ENCODE measurements at regions not wholly inside any gene's neighbourhood (a gene's known extent, or its start where the extent isn't known, plus 50 kb on each side); places are given as distances from the start of the nearest gene placed in this dataset.

DNA sequence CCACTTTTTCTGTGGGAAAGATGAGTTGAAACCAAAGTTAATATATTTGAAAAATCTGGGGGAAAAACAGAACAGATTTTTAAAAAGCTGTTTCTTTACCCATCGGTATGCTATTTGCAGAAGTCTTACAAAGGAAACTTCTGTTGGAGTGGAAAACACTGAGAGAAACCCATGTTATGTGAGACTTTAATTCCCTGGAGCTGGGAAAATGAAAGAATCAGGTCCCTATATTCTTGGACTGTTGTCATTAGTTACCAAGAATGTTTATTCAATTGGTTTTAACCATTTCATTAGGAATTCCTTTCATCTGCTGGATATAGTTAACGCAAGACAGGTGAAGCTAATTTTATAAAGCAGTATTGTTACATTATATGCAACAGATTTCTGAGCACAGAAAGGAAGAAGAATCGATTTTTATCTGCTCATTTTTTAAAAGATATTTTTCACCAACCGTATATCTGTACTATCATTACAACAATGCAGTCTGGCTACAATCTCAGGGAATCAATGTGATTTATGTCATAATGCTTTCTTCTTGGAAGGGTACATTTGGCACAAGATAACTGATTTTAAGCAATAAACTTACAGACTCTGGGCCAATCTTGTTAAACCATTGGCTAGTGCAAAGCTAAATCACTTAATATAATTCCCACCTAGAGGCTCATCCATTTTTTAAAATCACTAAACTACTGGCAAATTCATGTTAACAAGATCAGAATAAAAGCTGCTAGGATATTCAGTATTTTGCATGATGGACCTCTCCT lies 170.0 kb downstream of the MOXD1 start:
- H3K9me3 ChIP-seq = no peaks in the 10 kb centered on the region
- TF ChIP-seq, protein P1, sequence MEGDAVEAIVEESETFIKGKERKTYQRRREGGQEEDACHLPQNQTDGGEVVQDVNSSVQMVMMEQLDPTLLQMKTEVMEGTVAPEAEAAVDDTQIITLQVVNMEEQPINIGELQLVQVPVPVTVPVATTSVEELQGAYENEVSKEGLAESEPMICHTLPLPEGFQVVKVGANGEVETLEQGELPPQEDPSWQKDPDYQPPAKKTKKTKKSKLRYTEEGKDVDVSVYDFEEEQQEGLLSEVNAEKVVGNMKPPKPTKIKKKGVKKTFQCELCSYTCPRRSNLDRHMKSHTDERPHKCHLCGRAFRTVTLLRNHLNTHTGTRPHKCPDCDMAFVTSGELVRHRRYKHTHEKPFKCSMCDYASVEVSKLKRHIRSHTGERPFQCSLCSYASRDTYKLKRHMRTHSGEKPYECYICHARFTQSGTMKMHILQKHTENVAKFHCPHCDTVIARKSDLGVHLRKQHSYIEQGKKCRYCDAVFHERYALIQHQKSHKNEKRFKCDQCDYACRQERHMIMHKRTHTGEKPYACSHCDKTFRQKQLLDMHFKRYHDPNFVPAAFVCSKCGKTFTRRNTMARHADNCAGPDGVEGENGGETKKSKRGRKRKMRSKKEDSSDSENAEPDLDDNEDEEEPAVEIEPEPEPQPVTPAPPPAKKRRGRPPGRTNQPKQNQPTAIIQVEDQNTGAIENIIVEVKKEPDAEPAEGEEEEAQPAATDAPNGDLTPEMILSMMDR (IDR thresholded peaks at IDR 0.05) = no peak
- no peak overlapping the region for H3K4me3 ChIP-seq
- no peaks in the 10 kb centered on the region for H3K27me3 ChIP-seq
- peaks cover 0 to 8% of the 10 kb centered on the region in 2 donors for H3K4me1 ChIP-seq
- intact Hi-C loops (cut with DNase I) = no loop called here
- no peak for DNase-seq (ENCODE audit: low spot score in 2 of 2)
- H3K27ac ChIP-seq = no peak overlapping the region
- no peaks in the 10 kb centered on the region for H3K36me3 ChIP-seq

DNA sequence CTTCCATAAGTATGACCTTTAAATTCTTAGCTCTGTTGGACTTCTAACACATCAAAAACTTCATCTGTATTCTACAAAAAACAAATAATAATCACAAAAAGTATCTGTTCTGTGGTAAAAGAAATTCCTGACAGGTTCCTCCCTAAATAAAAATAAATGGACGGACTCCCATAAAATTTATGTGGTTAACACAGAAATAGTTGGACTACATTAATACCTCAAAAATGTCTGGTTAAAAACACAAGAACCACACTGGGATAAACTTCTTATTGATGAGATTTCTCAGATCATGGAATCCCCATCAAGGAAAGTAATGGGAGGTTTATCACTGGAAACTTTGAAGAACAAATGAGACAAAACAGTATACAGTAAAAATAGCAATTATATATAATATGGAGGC lies 172.4 kb downstream of the MOXD1 start:
- Histone ChIP-seq H3K4me1 (peaks cover 0 to 8% of the 10 kb centered on the region in 2 donors), H3K27ac (no peak overlapping the region), H3K4me3 (no peak overlapping the region), H3K27me3 (no peaks in the 10 kb centered on the region), H3K9me3 (peaks cover 0 to 6% of the 10 kb centered on the region in 2 donors), H3K36me3 (no peaks in the 10 kb centered on the region)
- intact Hi-C loops (cut with DNase I) = no loop called here
- TF ChIP-seq, protein P1 (IDR thresholded peaks at IDR 0.05) = no peak
- no peak for DNase-seq (ENCODE audit: low spot score in 2 of 2)

DNA sequence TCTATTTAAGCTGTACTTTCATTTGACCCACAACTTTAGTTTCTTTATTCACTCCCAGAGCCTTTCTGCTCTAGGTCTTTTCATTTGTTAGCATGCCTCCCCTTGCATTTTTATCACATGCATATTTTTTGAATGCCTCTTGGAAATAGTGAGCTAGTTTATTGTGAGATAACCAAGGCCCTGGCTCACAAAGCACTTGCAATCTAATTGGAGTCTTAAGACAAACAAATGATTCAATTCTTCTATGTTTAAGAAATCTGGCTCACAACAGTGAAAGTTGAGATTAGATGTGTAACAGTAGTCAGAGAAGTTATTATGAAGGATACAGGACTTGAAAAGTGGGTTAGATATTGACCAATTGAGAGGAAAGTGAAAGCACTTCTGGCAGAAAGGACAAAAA lies 173.4 kb downstream of the MOXD1 start:
- intact Hi-C loops (cut with DNase I) = no loop called here
- H3K36me3 ChIP-seq = no peaks in the 10 kb centered on the region
- no peak for DNase-seq (ENCODE audit: low spot score in 2 of 2)
- peaks cover 0 to 8% of the 10 kb centered on the region in 2 donors for H3K4me1 ChIP-seq
- H3K9me3 ChIP-seq = peaks cover 0 to 6% of the 10 kb centered on the region in 2 donors
- no peaks in the 10 kb centered on the region for H3K27me3 ChIP-seq
- H3K27ac ChIP-seq = peak overlapping the region; percentile 35 to 37
- peak overlapping the region in 1 of 2 donors; percentile 4 for H3K4me3 ChIP-seq
- TF ChIP-seq, protein P1 (IDR thresholded peaks at IDR 0.05) = no peak

DNA sequence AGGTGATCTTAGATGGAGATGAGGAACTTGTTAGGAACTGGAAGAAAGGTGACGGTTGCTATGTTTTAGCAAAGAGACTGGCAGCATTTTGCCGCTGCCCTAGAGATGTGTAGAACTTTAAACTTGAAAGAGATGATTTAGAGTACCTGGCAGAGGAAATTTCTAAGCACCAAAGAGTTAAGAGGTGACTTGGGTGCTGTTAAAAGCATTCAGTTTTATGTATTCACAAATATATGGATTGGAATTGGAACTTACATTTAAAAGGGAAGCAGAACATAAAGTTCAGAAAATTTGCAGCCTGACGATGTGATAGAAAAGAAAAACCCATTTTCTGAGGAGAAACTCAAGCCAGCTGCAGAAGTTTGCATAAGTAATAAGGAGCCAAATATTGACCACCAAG lies 176.3 kb downstream of the MOXD1 start:
- Histone ChIP-seq H3K27ac (no peak overlapping the region), H3K4me1 (peaks cover 0 to 8% of the 10 kb centered on the region in 2 donors), H3K27me3 (no peaks in the 10 kb centered on the region), H3K4me3 (no peak overlapping the region), H3K36me3 (no peaks in the 10 kb centered on the region), H3K9me3 (peaks cover 0 to 6% of the 10 kb centered on the region in 2 donors)
- no peak for DNase-seq (ENCODE audit: low spot score in 2 of 2)
- TF ChIP-seq, protein P1 (IDR thresholded peaks at IDR 0.05) = no peak
- intact Hi-C loops (cut with DNase I) = no loop called here

DNA sequence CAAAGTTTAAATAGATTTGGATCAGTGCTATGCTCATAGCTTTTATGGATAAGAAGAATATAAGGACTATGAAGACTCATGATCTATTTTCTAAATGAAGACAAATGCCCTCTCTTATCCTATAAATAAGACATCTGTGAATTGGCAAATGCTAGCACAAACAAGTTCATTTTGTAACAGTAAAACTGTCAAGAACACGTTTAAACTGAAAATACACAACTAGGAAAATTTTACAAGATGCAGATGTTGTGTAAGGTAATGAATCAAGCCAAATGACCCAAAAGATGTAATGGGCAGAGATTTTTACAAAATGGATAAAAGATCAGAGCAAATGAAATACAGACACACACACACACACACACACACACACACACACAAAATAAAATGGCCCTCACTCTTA lies 180.5 kb downstream of the MOXD1 start:
- H3K27me3 ChIP-seq = no peaks in the 10 kb centered on the region
- intact Hi-C loops (cut with DNase I) = no loop called here

More for the DNA sequence above, 180.5 kb downstream of the MOXD1 start:
- Histone ChIP-seq H3K36me3 (no peaks in the 10 kb centered on the region), H3K9me3 (peaks cover 0 to 6% of the 10 kb centered on the region in 2 donors), H3K4me3 (no peak overlapping the region), H3K27ac (no peak overlapping the region), H3K4me1 (peaks cover 0 to 2% of the 10 kb centered on the region in 2 donors)
- TF ChIP-seq, protein P1 (IDR thresholded peaks at IDR 0.05) = no peak
- DNase-seq (ENCODE audit: low spot score in 2 of 2) = no peak

All from ascending aorta (tissue), 2 donors.